ENCODE measurements at regions not wholly inside any gene's neighbourhood (a gene's known extent, or its start where the extent isn't known, plus 50 kb on each side); places are given as distances from the start of the nearest gene placed in this dataset.

DNA sequence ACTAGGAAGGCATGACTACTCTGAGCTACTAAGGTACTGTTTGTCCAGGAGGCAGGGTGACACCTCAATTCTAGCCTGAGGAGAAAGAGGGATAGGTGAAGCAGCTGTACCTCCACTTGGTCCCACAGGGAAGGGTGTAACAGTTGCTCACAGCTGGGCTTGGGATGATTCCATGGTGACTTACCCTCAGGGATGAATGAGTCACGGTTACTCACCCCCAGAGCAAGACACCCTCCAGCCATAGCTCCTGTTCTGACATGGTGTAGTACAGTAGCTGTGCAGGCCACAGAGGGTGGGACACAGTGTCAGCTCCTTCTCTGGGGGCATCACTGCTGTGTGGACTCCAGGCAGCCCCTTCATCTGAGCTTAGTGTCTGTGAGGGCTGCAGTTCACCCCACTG, 868.6 kb upstream of the SEMA6D start:
- TF ChIP-seq, protein P1, sequence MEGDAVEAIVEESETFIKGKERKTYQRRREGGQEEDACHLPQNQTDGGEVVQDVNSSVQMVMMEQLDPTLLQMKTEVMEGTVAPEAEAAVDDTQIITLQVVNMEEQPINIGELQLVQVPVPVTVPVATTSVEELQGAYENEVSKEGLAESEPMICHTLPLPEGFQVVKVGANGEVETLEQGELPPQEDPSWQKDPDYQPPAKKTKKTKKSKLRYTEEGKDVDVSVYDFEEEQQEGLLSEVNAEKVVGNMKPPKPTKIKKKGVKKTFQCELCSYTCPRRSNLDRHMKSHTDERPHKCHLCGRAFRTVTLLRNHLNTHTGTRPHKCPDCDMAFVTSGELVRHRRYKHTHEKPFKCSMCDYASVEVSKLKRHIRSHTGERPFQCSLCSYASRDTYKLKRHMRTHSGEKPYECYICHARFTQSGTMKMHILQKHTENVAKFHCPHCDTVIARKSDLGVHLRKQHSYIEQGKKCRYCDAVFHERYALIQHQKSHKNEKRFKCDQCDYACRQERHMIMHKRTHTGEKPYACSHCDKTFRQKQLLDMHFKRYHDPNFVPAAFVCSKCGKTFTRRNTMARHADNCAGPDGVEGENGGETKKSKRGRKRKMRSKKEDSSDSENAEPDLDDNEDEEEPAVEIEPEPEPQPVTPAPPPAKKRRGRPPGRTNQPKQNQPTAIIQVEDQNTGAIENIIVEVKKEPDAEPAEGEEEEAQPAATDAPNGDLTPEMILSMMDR (IDR thresholded peaks at IDR 0.05; ENCODE audit: low read length), result no peak
- no peak for TF ChIP-seq EZH2 (IDR thresholded peaks at IDR 0.05; ENCODE audit: borderline replicate concordance, low read length)
